NCI-H82 (cell line): ENCODE measurements at regions not wholly inside any gene's neighbourhood (a gene's known extent, or its start where the extent isn't known, plus 50 kb on each side); places are given as distances from the start of the nearest gene placed in this dataset.

Source experiments
- DNase-seq: peaks from one replicate; lab custom pipeline; 2025; lab: John Stamatoyannopoulos, UW

GRCh38 chr15:96524676-96525417 is 194.3 kb downstream of the NR2F2 start:
- DNase-seq = no peak

GRCh38 chr15:96535148-96535547 is 204.6 kb downstream of the NR2F2 start:
- no peak for DNase-seq

GRCh38 chr15:96538491-96538890 is 208.0 kb downstream of the NR2F2 start:
- peak; percentile 64 for DNase-seq

GRCh38 chr15:96540283-96540682 is 209.8 kb downstream of the NR2F2 start:
- no peak for DNase-seq

GRCh38 chr15:96542130-96542770 is 211.8 kb downstream of the NR2F2 start:
- no peak for DNase-seq

- no peak for DNase-seq
Observed at GRCh38 chr15:96544162-96544756, 213.8 kb downstream of the NR2F2 start.

GRCh38 chr15:96549136-96549535 is 218.6 kb downstream of the NR2F2 start:
- no peak for DNase-seq

GRCh38 chr15:96551196-96551595 is 220.7 kb downstream of the NR2F2 start:
- DNase-seq = no peak

- no peak for DNase-seq
Observed at GRCh38 chr15:96551722-96552121, 221.2 kb downstream of the NR2F2 start.

GRCh38 chr15:96553006-96553405 is 222.5 kb downstream of the NR2F2 start:
- no peak for DNase-seq

GRCh38 chr15:96553451-96553850 is 223.0 kb downstream of the NR2F2 start:
- no peak for DNase-seq

- DNase-seq = peak; percentile 30
Observed at GRCh38 chr15:96553931-96554330, 223.4 kb downstream of the NR2F2 start.

- DNase-seq = no peak
Observed at GRCh38 chr15:96554541-96554940, 224.0 kb downstream of the NR2F2 start.

- DNase-seq = no peak
Observed at GRCh38 chr15:96559087-96559486, 228.6 kb downstream of the NR2F2 start.

GRCh38 chr15:96559631-96560030 is 229.1 kb downstream of the NR2F2 start:
- no peak for DNase-seq

- DNase-seq = no peak
Observed at GRCh38 chr15:96560246-96560895, 229.9 kb downstream of the NR2F2 start.

GRCh38 chr15:96561593-96561992 is 231.1 kb downstream of the NR2F2 start:
- DNase-seq = no peak

- no peak for DNase-seq
Observed at GRCh38 chr15:96564546-96564945, 234.0 kb downstream of the NR2F2 start.

- DNase-seq = no peak
Observed at GRCh38 chr15:96565266-96565665, 234.8 kb downstream of the NR2F2 start.

GRCh38 chr15:96574782-96575181 is 244.3 kb downstream of the NR2F2 start:
- no peak for DNase-seq

GRCh38 chr15:96576596-96576995 is 246.1 kb downstream of the NR2F2 start:
- DNase-seq = no peak

- DNase-seq = no peak
Observed at GRCh38 chr15:96578393-96578792, 247.9 kb downstream of the NR2F2 start.

GRCh38 chr15:96581371-96581770 is 250.9 kb downstream of the NR2F2 start:
- DNase-seq = no peak
